B cell (primary cell): ENCODE measurements at regions not wholly inside any gene's neighbourhood (a gene's known extent, or its start where the extent isn't known, plus 50 kb on each side); places are given as distances from the start of the nearest gene placed in this dataset.

ENCODE experiments used
- ATAC-seq: fragments of 200-7000 bp; cut with Tn5 transposase; one replicate; pipeline ENCODE4 v1.10.0; 2021; ENCODE audit warnings: low read depth, mild to moderate bottlenecking, moderate number of reproducible peaks, moderate library complexity
- CTCF ChIA-PET: fragments of 350-600 bp; sonication (Branson Sonifier 250); formaldehyde crosslinking; loops from one replicate; lab custom pipeline; 2021; ENCODE audit warnings: antibody characterized with exemption, inconsistent platforms; lab: Charles Lee
- POLR2A ChIA-PET: fragments of 350-600 bp; sonication (Branson Sonifier 250); formaldehyde crosslinking; loops from one replicate; lab custom pipeline; 2021; ENCODE audit warnings: antibody characterized with exemption; lab: Charles Lee
- DNase-seq: peaks from one replicate; pipeline ENCODE4 v3.0.0; 2013
- H2AFZ ChIP-seq: 2 replicates; pipeline ENCODE4 v1.6.1; 2012; ENCODE audit warnings: mild to moderate bottlenecking, low read depth, low read length; ENCODE audit not compliant: insufficient read depth, poor library complexity, severe bottlenecking
- H3K27ac ChIP-seq, 2 donors: 1 replicate in 1 of 2; 2 replicates in 1 of 2; pipeline ENCODE4 v1.5.1; 2012 to 2013; ENCODE audit warnings: low read length in 2 of 2, mild to moderate bottlenecking in 2 of 2, moderate library complexity in 1 of 2
- H3K27me3 ChIP-seq, 4 experiments: fragments of 200-600 bp in 1 of 4; sonication (generic) in 1 of 4; replicated peaks in 1 of 4; 1 replicate in 2 of 4; 2 replicates in 2 of 4; pipeline versions ENCODE4 v1.6.1 to v1.7.0; 2013 to 2016; ENCODE audit warnings: low read length in 3 of 4, mild to moderate bottlenecking in 2 of 4, mixed read lengths in 1 of 4, moderate library complexity in 1 of 4; ENCODE audit not compliant: insufficient read depth in 4 of 4, control insufficient read depth in 3 of 4; ENCODE audit errors: control extremely low read depth in 1 of 4
- H3K36me3 ChIP-seq, 2 experiments: replicated peaks in 1 of 2; 1 replicate in 1 of 2; 2 replicates in 1 of 2; pipeline versions ENCODE4 v1.6.1 to v1.7.1; 2013; ENCODE audit warnings: low read length in 1 of 2; ENCODE audit not compliant: insufficient read depth in 2 of 2, control insufficient read depth in 1 of 2; ENCODE audit errors: control extremely low read depth in 1 of 2, extremely low read depth in 1 of 2
- H3K4me1 ChIP-seq, 2 donors: fragments of 200-600 bp in 1 of 2; sonication (generic) in 1 of 2; 1 replicate in 1 of 2; 2 replicates in 1 of 2; pipeline versions ENCODE4 v1.5.1 to v1.6.1; 2013 to 2017; ENCODE audit warnings: low read length in 2 of 2; ENCODE audit not compliant: control insufficient read depth in 2 of 2, insufficient read depth in 2 of 2
- H3K4me2 ChIP-seq: replicated peaks from 2 replicates; pipeline ENCODE3; 2012; ENCODE audit warnings: mild to moderate bottlenecking, low read depth, low read length; ENCODE audit not compliant: poor library complexity, severe bottlenecking
- H3K4me3 ChIP-seq, 5 experiments: fragments of 200-600 bp in 1 of 5; sonication (generic) in 1 of 5; 1 replicate in 3 of 5; 2 replicates in 2 of 5; pipeline versions ENCODE4 v1.5.1 to v1.7.0; 2011 to 2016; ENCODE audit warnings: low read length in 4 of 5, mild to moderate bottlenecking in 4 of 5, low read depth in 2 of 5, control low read depth in 1 of 5, moderate library complexity in 1 of 5; ENCODE audit not compliant: insufficient read depth in 1 of 5; ENCODE audit errors: control extremely low read depth in 1 of 5, extremely low read depth in 1 of 5
- H3K79me2 ChIP-seq: fragments of 200-600 bp; sonication (generic); one replicate; pipeline ENCODE4 v1.6.0; 2016; ENCODE audit warnings: low read length; ENCODE audit not compliant: control insufficient read depth, insufficient read depth
- H3K9ac ChIP-seq: fragments of 200-600 bp; sonication (generic); 2 replicates; pipeline ENCODE4 v1.6.1; 2017; ENCODE audit warnings: mild to moderate bottlenecking, low read length, moderate library complexity
- H3K9me3 ChIP-seq, 3 donors: one replicate each; pipeline versions ENCODE4 v1.6.1 to v1.7.1; 2013; ENCODE audit warnings: low read length in 2 of 3; ENCODE audit not compliant: control insufficient read depth in 2 of 3, insufficient read depth in 1 of 3; ENCODE audit errors: control extremely low read depth in 1 of 3
- H4K20me1 ChIP-seq: 2 replicates; pipeline ENCODE4 v1.6.0; 2012; ENCODE audit warnings: mild to moderate bottlenecking, low read length; ENCODE audit not compliant: insufficient read depth, control insufficient read depth, poor library complexity, severe bottlenecking
- H3K27ac Mint-ChIP-seq: one replicate; pipeline ENCODE4 v1.8.0; 2021; ENCODE audit warnings: mixed read lengths
- H3K27me3 Mint-ChIP-seq: one replicate; pipeline ENCODE4 v1.8.0; 2021; ENCODE audit warnings: mixed read lengths
- H3K4me1 Mint-ChIP-seq: one replicate; pipeline ENCODE4 v1.8.0; 2021; ENCODE audit warnings: mixed read lengths
- H3K4me3 Mint-ChIP-seq: one replicate; pipeline ENCODE4 v1.8.0; 2021; ENCODE audit warnings: mixed read lengths
- H3K9me3 Mint-ChIP-seq: one replicate; pipeline ENCODE4 v1.8.0; 2022; ENCODE audit warnings: mixed read lengths; ENCODE audit not compliant: insufficient read depth
- CTCF ChIP-seq: fragments of 200-600 bp; IDR thresholded peaks from one replicate; pipeline ENCODE4 v1.8.0; 2022; ENCODE audit warnings: antibody characterized with exemption, mild to moderate bottlenecking
- EZH2 ChIP-seq: IDR thresholded peaks from 2 replicates; pipeline ENCODE4 v1.6.1; 2012; ENCODE audit warnings: borderline replicate concordance, low read depth, mild to moderate bottlenecking, moderate library complexity, low read length; ENCODE audit not compliant: insufficient read depth, poor library complexity, severe bottlenecking
- WGBS: methylation state at CpG from one replicate; pipeline ENCODE4 v1.1.5; 2013; ENCODE audit warnings: missing lambda C conversion rate; ENCODE audit not compliant: insufficient coverage; 5-methylcytosine and 5-hydroxymethylcytosine counted together
- intact Hi-C: fragments of 100-400 bp; cut with micrococcal nuclease; formaldehyde crosslinking; loops from one replicate; pipeline ENCODE4 v1.10.0; 2022

GRCh38 chr1:157357111-157357510 is 195.2 kb downstream of the FCRL5 start:
- WGBS, result 98% methylated on average over 5 of the region's 5 CpGs
- Histone ChIP-seq H4K20me1 (no peaks in the 10 kb centered on the region), H3K9me3 (no peaks in the 10 kb centered on the region), H3K36me3 (no peaks in the 10 kb centered on the region), H3K27ac (no peak overlapping the region), H2AFZ (no peak overlapping the region), H3K9ac (no peak overlapping the region), H3K4me2 (no peak overlapping the region), H3K4me3 (no peak overlapping the region), H3K4me1 (no peaks in the 10 kb centered on the region), H3K79me2 (no peaks in the 10 kb centered on the region), H3K27me3 (peaks cover 0 to 10% (median 5%) of the 10 kb centered on the region in 4 experiments)
- intact Hi-C loops, result no loop called here
- H3K4me3 Mint-ChIP-seq, result no peak overlapping the region
- ATAC-seq (no peak), DNase-seq (no peak)
- no peak overlapping the region for H3K27ac Mint-ChIP-seq
- TF ChIP-seq EZH2 (no peak), CTCF (no peak)
- no peaks in the 10 kb centered on the region for H3K4me1 Mint-ChIP-seq
- ChIA-PET POLR2A (no interaction called here), CTCF (interaction anchor here (1.3 to 1.5 kb wide), 2 partner anchors 14 to 768 kb away, joined by 3 to 7 read pairs; no protein-coding TSS in a partner anchor)
- H3K27me3 Mint-ChIP-seq, result peaks cover 8% of the 10 kb centered on the region
- no peaks in the 10 kb centered on the region for H3K9me3 Mint-ChIP-seq

- CTCF ChIA-PET, result interaction anchor here (1.3 to 1.5 kb wide), 2 partner anchors 14 to 768 kb away, joined by 3 to 7 read pairs; no protein-coding TSS in a partner anchor
Observed at GRCh38 chr1:157356601-157357000, 195.7 kb downstream of the FCRL5 start.

More at GRCh38 chr1:157356601-157357000, 195.7 kb downstream of the FCRL5 start:
- Mint-ChIP-seq H3K27me3 (peaks cover 11% of the 10 kb centered on the region), H3K9me3 (no peaks in the 10 kb centered on the region), H3K4me3 (no peak overlapping the region), H3K4me1 (no peaks in the 10 kb centered on the region), H3K27ac (no peak overlapping the region)
- H3K36me3 ChIP-seq, result no peaks in the 10 kb centered on the region
- intact Hi-C loops, result no loop called here
- H4K20me1 ChIP-seq, result no peaks in the 10 kb centered on the region
- no peak overlapping the region for H2AFZ ChIP-seq
- POLR2A ChIA-PET, result no interaction called here
- H3K9ac ChIP-seq, result no peak overlapping the region
- H3K4me1 ChIP-seq, result no peaks in the 10 kb centered on the region
- no peak overlapping the region for H3K4me3 ChIP-seq
- no peak overlapping the region for H3K27ac ChIP-seq
- no peak for ATAC-seq
- no peaks in the 10 kb centered on the region for H3K9me3 ChIP-seq
- TF ChIP-seq CTCF (no peak), EZH2 (no peak)
- no peak for DNase-seq
- H3K27me3 ChIP-seq, result peaks cover 0 to 10% (median 5%) of the 10 kb centered on the region in 4 experiments
- H3K79me2 ChIP-seq, result no peaks in the 10 kb centered on the region
- no peak overlapping the region for H3K4me2 ChIP-seq
- WGBS, result 95% methylated on average over 3 of the region's 3 CpGs
